MCF 10A (cell line): ENCODE measurements at regions not wholly inside any gene's neighbourhood (a gene's known extent, or its start where the extent isn't known, plus 50 kb on each side); places are given as distances from the start of the nearest gene placed in this dataset.

ENCODE experiments used
- BruUV-seq: library from RNA; stranded (reverse); fragments of 400-500 nt; replicated peaks from 2 replicates; lab custom pipeline; 2021; lab: Mats Ljungman, UMichigan
- CTCF ChIA-PET: fragments of 300-600 bp; sonication (Branson Sonifier 250); formaldehyde crosslinking; extraction: SDS; loops from one replicate; lab custom pipeline; 2021; ENCODE audit warnings: antibody characterized with exemption, inconsistent platforms; lab: Yijun Ruan, JAX
- POLR2A ChIA-PET: fragments of 300-600, 350-650 bp; sonication (Branson Sonifier 250); formaldehyde crosslinking; extraction: SDS; loops from one replicate; lab custom pipeline; 2020; ENCODE audit warnings: antibody characterized with exemption, inconsistent platforms; lab: Yijun Ruan, JAX
- DNase-seq: peaks from one replicate; pipeline ENCODE4 v3.0.0-alpha.2; 2018; ENCODE audit not compliant: unreplicated experiment
- H3K27ac Mint-ChIP-seq: one replicate; pipeline ENCODE4 v1.8.0; 2022; ENCODE audit warnings: mild to moderate bottlenecking, low read depth, mixed read lengths; ENCODE audit not compliant: unreplicated experiment
- H3K27me3 Mint-ChIP-seq: one replicate; pipeline ENCODE4 v1.8.0; 2022; ENCODE audit warnings: mixed read lengths; ENCODE audit not compliant: insufficient read depth, unreplicated experiment
- H3K36me3 Mint-ChIP-seq: one replicate; pipeline ENCODE4 v1.8.0; 2022; ENCODE audit warnings: mild to moderate bottlenecking, moderate library complexity, mixed read lengths; ENCODE audit not compliant: insufficient read depth, unreplicated experiment
- H3K4me1 Mint-ChIP-seq: one replicate; pipeline ENCODE4 v1.8.0; 2022; ENCODE audit warnings: mixed read lengths; ENCODE audit not compliant: insufficient read depth, unreplicated experiment
- H3K4me3 Mint-ChIP-seq: one replicate; pipeline ENCODE4 v1.8.0; 2022; ENCODE audit warnings: mild to moderate bottlenecking, moderate library complexity, mixed read lengths; ENCODE audit not compliant: unreplicated experiment
- H3K9me3 Mint-ChIP-seq: one replicate; pipeline ENCODE4 v1.8.0; 2022; ENCODE audit warnings: mixed read lengths; ENCODE audit not compliant: unreplicated experiment
- intact Hi-C: fragments of 100-400 bp; cut with micrococcal nuclease; formaldehyde crosslinking; loops from 2 replicates; pipeline ENCODE4 v1.14.1; 2022
- TF ChIP-seq, protein P1 (sequence below): fragments of 200-600 bp; IDR thresholded peaks from one replicate; pipeline ENCODE4 v1.8.0; 2022; ENCODE audit warnings: antibody characterized with exemption, mild to moderate bottlenecking; ENCODE audit not compliant: unreplicated experiment

DNA sequence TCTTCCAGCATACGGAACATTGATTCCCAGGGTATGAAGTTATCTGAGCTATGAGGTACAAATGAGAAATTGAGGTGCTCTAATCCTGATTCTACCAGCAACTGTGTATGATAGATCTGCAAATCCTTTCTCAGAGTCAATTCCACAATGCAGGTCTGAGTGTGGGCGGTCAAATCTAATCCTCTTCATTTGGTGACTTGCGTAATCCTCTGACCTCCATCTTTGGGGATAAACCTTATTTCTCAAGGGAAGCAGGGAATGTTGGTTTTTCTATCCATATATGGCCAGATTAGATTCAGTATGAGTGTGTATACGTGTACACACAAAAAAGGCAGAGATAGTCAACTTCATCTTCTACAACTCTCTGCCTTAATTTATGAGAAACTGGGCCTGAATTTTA is 348.4 kb upstream of the IL12A start:
- no TSS peak for BruUV-seq
- H3K36me3 Mint-ChIP-seq = peaks cover 6% of the 10 kb centered on the region
- no peak overlapping the region for H3K4me3 Mint-ChIP-seq
- H3K4me1 Mint-ChIP-seq = peaks cover 17% of the 10 kb centered on the region
- H3K27me3 Mint-ChIP-seq = no peaks in the 10 kb centered on the region
- CTCF ChIA-PET = interaction anchor here (0.7 to 1.1 kb wide), 2 partner anchors 45 to 347 kb away, joined by 3 read pairs; no protein-coding TSS in a partner anchor
- DNase-seq = no peak
- TF ChIP-seq, protein P1, sequence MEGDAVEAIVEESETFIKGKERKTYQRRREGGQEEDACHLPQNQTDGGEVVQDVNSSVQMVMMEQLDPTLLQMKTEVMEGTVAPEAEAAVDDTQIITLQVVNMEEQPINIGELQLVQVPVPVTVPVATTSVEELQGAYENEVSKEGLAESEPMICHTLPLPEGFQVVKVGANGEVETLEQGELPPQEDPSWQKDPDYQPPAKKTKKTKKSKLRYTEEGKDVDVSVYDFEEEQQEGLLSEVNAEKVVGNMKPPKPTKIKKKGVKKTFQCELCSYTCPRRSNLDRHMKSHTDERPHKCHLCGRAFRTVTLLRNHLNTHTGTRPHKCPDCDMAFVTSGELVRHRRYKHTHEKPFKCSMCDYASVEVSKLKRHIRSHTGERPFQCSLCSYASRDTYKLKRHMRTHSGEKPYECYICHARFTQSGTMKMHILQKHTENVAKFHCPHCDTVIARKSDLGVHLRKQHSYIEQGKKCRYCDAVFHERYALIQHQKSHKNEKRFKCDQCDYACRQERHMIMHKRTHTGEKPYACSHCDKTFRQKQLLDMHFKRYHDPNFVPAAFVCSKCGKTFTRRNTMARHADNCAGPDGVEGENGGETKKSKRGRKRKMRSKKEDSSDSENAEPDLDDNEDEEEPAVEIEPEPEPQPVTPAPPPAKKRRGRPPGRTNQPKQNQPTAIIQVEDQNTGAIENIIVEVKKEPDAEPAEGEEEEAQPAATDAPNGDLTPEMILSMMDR = no peak
- POLR2A ChIA-PET = no interaction called here
- intact Hi-C loops = no loop called here
- H3K9me3 Mint-ChIP-seq = no peaks in the 10 kb centered on the region
- H3K27ac Mint-ChIP-seq = no peak overlapping the region

DNA sequence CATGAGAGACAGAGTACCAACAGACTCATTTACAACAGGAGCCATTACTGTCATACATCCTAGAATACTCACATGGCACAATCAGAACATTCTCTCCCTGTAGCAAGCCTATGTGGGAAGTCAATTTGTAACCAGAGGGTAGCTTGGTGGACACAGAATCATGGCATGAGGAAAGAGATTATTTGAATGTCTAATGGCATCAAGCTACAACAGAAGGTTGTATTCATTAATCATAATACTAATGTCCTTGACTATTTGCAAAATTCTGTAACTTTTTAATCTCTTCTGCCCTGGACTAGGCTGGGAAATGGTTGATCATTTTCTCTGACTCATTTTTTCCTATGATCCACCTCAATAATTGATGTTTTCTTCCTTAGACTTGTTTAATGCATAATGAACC is 345.2 kb upstream of the IL12A start:
- TF ChIP-seq, protein P1 = no peak
- POLR2A ChIA-PET = no interaction called here
- no peaks in the 10 kb centered on the region for H3K36me3 Mint-ChIP-seq
- no peak overlapping the region for H3K27ac Mint-ChIP-seq
- no peaks in the 10 kb centered on the region for H3K9me3 Mint-ChIP-seq
- no peak overlapping the region for H3K4me3 Mint-ChIP-seq
- BruUV-seq = no TSS peak
- H3K4me1 Mint-ChIP-seq = peaks cover under 1% of the 10 kb centered on the region
- intact Hi-C loops = no loop called here
- CTCF ChIA-PET = no interaction called here
- DNase-seq = no peak
- no peaks in the 10 kb centered on the region for H3K27me3 Mint-ChIP-seq

DNA sequence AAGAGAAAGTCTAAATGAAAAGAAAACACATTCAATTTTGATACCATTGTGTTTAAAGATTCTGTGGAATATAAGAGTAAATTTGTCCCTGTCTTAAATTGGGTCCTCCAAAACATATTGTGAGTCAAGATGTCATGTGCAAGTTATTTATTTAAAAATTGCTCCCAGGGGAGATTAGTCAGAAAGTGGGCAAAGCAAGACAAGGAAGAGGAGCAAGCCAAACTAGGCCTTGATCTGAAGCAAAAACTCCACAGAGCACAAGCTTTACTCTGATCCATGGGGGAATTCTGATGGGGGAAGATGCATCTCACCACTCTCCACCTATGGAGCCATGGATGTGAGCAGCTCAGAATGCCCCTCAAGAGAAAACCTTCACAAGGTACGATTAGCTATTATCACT is 342.8 kb upstream of the IL12A start:
- intact Hi-C loops = no loop called here
- ChIA-PET POLR2A (no interaction called here), CTCF (interaction anchor here (0.6 to 1.1 kb wide), 3 partner anchors 139 to 918 kb away, joined by 3 to 6 read pairs (median 3); no protein-coding TSS in a partner anchor)
- H3K27ac Mint-ChIP-seq = no peak overlapping the region
- DNase-seq = no peak
- H3K36me3 Mint-ChIP-seq = no peaks in the 10 kb centered on the region
- no TSS peak for BruUV-seq
- no peaks in the 10 kb centered on the region for H3K9me3 Mint-ChIP-seq
- TF ChIP-seq, protein P1 = no peak
- no peak overlapping the region for H3K4me3 Mint-ChIP-seq
- no peaks in the 10 kb centered on the region for H3K4me1 Mint-ChIP-seq
- no peaks in the 10 kb centered on the region for H3K27me3 Mint-ChIP-seq

DNA sequence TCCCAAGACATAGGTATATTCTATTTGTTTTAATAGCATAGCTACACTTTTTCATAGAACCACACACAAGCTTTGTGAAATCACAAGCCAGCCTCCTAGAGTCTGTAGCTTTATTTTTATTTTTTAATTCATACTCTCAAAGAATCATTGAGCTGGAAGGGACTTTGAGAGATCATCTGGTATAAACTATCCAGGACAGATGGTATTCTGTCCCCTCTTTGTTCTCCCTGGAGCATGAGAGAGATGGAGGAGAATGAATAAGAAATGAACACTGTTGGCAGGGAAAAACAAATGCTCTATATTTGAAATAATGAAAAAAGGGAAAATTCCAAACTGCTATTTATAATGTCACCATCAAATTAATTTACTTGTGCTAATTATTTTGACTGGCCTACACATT is 338.7 kb upstream of the IL12A start:
- H3K4me3 Mint-ChIP-seq = no peak overlapping the region
- H3K36me3 Mint-ChIP-seq = no peaks in the 10 kb centered on the region
- CTCF ChIA-PET = interaction anchor here (1.0 kb wide), 1 partner anchor 155 kb away, joined by 4 read pairs; no protein-coding TSS in a partner anchor
- TF ChIP-seq, protein P1 = no peak
- BruUV-seq = no TSS peak
- no peaks in the 10 kb centered on the region for H3K27me3 Mint-ChIP-seq
- DNase-seq = no peak
- POLR2A ChIA-PET = interaction anchor here (0.6 kb wide), 1 partner anchor 795 kb away, joined by 3 read pairs; no protein-coding TSS in a partner anchor
- H3K27ac Mint-ChIP-seq = no peak overlapping the region
- H3K9me3 Mint-ChIP-seq = no peaks in the 10 kb centered on the region
- no peaks in the 10 kb centered on the region for H3K4me1 Mint-ChIP-seq
- intact Hi-C loops = no loop called here
